ENCODE measurements at regions not wholly inside any gene's neighbourhood (a gene's known extent, or its start where the extent isn't known, plus 50 kb on each side); places are given as distances from the start of the nearest gene placed in this dataset.

DNA sequence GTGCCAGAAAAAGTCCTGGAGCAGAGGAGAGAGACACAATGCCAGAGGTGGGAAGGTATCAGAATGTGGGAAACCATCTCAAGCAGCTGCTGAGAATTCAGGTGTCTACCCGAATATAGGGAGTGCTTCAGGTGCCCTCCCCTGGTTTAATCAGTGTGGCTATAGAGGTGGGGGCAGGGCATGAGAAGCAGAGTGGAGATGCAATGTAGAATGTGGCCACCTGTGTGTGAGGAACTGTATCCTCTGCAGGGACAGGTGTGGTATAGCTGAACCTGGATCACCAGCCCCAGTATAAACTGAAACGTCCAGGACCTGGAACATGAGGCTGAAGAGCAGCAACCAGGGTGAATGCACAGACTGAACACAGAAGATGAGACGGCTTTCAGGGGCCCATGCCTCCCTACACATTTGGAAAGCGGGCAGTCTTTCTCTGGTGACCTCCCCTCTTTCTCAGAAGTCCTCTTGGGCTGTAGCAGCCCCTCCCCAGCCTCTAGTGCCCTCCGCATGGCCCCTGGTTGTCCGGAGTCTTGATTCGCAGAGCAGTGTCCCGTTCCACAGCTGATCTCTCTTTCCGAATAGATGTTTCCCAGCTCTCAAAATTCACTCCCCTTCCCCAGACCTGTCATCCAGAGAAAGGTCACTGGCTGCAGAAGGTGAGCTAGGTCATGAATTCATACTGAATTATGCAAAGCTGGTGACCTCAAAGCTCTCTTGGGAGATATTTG lies 103.1 kb downstream of the ABHD5 start:
- no peak for TF ChIP-seq CTCF (conservative IDR thresholded peaks at IDR 0.05; ENCODE audit: low read length)
- TF ChIP-seq EZH2phosphoT487 (IDR thresholded peaks at IDR 0.05; ENCODE audit: borderline replicate concordance), result no peak

Measured in Loucy (cell line).